Sciatic nerve (tissue), 2 donors: ENCODE measurements at regions not wholly inside any gene's neighbourhood (a gene's known extent, or its start where the extent isn't known, plus 50 kb on each side); places are given as distances from the start of the nearest gene placed in this dataset.
"Not testable (repeated sequence)": the region's sequence is repeated elsewhere in the genome, so short reads cannot be mapped to it uniquely, and the experiment has no call there.

Experiments
- ATAC-seq: fragments of 200-7000 bp; cut with Tn5 transposase; one replicate; pipeline ENCODE4 v1.9.1; 2020; ENCODE audit warnings: mild to moderate bottlenecking, moderate library complexity
- DNase-seq: peaks from one replicate; pipeline ENCODE4 v3.0.0-alpha.2; 2020; ENCODE audit warnings: low spot score
- intact Hi-C: fragments of 100-400 bp; cut with DNase I; formaldehyde crosslinking; loops from one replicate; pipeline ENCODE4 v1.14.2; 2022
- donor health status: DM: no; HTN: no; CAD: no.
- donor health status: DM: no; HTN: no; CAD: no.

- DNase-seq (no peak), ATAC-seq (no peak)
- intact Hi-C loops = no loop called here
Observed at GRCh38 chr3:137282871-137283270, 325.1 kb downstream of the IL20RB start.

DNA sequence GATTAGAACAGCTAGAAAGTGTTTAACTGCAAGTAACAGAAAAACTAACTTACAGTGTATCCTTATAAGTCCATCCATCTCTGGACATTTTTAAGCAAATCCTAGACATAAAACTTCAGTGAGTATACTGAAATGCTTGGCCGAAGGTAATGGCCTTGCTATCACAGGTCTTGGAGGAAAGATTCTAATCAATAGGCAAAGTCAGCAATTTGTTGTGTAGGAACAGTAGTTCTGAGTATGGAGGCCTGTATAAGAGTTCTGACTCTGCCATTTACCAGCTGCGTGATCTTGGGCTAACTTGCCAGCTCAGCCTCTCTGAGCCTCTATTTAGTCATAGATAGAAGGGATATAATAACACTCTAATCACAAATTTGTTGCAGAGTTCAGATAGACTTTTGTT is 328.1 kb downstream of the IL20RB start:
- no peak for ATAC-seq
- no peak for DNase-seq
- intact Hi-C loops = no loop called here

GRCh38 chr3:137293086-137293485 is 335.3 kb downstream of the IL20RB start:
- no peak for ATAC-seq
- intact Hi-C loops = no loop called here
- DNase-seq = no peak

DNA sequence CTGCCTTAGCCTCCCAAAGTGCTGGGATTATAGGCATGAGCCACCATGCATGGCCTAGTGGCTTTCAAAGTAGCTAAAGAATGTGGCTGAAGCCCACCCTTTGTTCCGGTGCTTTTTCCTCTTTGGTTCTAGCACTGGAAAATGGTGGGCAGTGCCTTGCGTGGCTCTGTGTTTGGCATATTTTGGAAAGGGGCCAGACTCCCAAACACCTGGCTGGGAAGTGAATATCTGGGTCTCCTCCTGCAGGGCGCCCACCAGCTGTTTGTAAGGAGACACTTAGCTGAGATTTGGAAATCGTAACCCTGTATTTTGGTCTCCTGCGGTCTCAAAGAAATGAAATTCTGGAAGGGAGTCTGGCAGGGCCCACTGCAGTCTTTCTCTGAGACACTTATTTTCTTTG is 336.4 kb downstream of the IL20RB start:
- intact Hi-C loops = no loop called here
- DNase-seq (no peak), ATAC-seq (no peak)

DNA sequence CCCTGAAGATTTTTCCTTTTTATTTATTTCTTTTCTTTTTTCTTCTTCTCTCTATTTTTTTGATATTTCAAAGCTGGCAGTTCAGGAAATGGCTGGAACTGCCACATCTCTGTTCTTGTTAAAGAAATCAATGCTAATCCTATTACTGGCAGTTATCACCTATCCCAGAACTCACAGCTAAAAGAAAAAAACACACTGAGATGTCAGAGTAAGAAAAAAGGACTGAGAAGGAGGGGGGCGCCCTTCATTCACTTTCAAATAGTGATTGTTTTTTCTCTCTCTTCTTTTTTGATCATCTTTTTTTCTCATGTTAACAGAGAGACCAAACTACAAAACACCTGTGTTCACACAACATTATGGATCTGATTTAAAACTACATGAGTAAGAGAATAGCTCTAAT is 337.1 kb downstream of the IL20RB start:
- intact Hi-C loops = no loop called here
- ATAC-seq (no peak), DNase-seq (no peak)

DNA sequence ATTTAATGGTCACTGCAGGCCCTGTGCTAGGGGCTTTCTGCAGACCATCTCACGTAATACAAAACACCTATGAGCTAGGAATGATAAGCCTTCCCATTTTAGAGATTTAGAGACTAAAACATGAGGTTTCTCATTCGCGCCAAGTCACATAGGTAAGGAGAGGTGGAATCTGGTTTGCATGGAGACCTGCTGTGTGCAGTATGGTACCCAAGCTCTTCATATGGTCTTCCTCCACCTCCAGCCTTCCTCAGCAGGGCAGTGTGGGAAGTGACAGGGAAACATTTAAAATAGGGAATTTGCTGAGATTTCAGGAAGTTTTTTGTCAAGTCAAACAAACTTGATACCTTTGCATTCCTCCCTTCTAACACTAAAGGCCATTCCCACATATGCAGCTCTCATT is 337.6 kb downstream of the IL20RB start:
- intact Hi-C loops = no loop called here
- ATAC-seq (no peak), DNase-seq (no peak)

- ATAC-seq (no peak), DNase-seq (no peak)
- intact Hi-C loops = no loop called here
Observed at GRCh38 chr3:137296116-137296515, 338.3 kb downstream of the IL20RB start.

DNA sequence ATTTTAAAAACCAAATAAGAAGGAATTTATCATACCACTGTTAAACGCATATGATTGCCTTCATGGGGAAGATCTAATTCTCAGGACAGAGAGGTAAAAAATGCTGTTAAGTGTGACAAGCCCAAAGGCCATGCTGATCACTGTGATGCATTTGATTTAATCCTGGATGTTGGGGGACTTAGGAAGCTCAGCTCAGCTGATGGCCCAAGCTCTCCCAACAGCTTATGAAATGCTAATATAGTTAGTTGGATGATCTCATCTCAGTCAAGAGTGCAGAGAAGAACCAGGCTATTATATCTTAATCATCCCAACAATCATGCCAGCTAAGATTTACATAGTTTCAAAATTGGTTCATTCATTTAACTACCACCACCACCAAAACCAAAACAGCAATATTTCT is 340.0 kb downstream of the IL20RB start:
- no peak for DNase-seq
- no peak for ATAC-seq
- intact Hi-C loops = no loop called here

DNA sequence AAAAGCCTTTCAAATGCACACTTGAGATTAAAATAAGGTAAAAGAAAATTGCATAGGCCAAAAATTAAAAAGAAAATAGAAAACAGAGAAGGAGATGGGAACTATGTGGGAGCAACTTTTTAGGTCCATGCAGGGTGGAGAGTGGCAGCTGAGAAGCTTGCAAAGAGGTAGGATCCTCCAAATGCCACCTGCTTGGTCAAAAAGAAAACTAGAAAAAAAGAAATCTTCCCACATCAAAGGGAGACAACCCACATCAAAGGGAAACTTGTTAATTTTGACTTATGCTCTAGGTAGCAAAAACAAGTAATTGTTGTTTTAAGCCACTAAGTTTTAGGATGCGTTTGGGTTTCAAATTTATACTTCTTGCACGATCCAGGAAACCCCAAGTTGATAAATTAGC is 342.9 kb downstream of the IL20RB start:
- intact Hi-C loops = no loop called here
- DNase-seq (no peak), ATAC-seq (no peak)

DNA sequence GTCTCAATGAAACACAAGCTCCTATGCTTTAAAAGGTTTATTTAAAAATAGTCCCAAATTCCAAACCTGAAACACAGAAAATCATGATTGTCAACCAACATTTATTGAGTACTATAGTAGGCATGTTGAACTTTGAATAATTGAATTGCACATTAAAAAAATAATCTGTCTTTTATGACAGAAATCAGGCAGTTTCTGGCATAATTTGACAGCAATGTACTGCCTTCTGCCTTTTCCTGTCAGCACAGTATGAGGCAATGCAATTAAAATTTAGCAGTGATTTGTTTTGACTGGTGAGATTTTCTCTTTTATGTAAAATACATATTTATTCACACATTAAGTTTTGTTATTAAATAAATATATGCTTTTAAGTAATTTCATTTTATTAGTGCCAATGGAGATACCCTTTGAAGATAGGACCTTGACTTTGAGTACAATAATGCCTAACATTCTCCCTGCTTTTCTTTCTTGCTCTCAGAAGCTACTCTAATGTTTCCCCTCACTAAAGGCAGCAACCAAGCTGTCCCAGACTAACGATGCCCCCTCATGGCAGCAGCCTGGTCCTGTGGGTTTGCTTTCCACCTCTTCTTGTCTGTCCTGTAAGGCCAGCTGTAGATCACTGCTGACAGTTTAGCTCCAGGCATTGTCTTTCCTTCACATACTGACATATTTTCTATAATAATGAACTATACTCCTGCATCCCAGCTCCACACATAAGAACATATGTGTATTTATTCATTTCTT is 346.7 kb downstream of the IL20RB start:
- intact Hi-C loops = no loop called here
- DNase-seq = no peak

DNA sequence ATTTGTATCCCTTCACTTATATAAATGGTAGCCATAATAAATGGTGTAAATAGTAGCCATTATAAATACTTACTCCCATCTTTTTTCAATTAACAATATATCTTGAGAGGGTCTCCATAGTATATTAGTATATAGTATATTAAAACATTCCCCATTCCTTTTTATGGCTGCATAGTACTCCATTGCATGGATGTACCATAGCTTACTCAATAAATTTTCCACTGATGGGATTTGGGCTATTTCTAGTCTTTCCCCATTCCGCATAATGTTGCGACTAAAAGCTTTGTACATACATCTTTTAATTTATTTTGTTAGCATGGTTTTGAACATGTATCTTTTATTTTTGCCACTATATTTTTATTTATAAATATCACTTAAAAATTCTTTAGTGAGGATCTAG is 366.3 kb downstream of the IL20RB start:
- ATAC-seq (no peak), DNase-seq (no peak)
- intact Hi-C loops = no loop called here

More for the DNA sequence above, 346.7 kb downstream of the IL20RB start:
- ATAC-seq = no peak

DNA sequence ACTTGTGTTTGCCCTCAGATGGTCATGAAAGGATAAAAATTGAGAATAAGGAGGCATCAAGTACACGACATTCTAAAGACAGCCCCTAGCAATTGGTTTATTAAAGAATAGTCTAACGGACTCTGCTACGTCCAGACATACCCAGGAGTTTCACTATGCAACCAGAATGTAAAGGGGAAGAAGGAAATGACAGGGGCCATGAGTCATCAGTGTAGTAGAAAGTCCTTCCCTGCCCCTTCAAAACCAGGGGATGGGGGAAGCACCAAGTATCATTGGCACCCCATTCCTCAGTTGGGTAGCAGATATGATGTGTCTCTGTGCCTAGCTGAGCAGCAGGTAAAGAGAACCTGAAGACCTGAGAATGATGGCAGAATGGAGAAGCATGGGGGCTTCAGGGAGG is 367.4 kb downstream of the IL20RB start:
- ATAC-seq = no peak
- intact Hi-C loops = no loop called here
- DNase-seq = no peak

GRCh38 chr3:137325934-137326333 is 368.2 kb downstream of the IL20RB start:
- no peak for DNase-seq
- intact Hi-C loops = no loop called here
- ATAC-seq = no peak

DNA sequence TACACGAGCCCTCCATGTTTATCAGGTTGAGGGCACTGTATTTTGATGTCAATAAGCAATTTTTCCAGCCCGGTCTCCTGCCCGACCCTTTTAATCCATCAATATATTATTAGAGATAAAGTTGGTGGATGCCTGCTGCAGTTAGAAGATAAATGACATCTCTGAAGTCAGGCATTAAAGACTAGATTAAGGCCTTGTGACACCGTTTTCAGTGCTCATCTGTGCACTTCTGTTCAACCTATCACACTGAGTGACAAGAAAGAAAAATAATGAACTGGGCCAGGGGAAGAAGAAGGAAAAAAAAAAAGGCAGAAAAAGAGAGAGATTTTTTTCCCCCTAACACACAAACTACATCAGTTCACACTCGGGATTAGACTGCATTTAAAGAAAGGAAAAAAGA is 371.8 kb downstream of the IL20RB start:
- DNase-seq (no peak), ATAC-seq (no peak)
- intact Hi-C loops = no loop called here

- intact Hi-C loops = no loop called here
- ATAC-seq = no peak
- no peak for DNase-seq
Observed at GRCh38 chr3:137330246-137330645, 372.5 kb downstream of the IL20RB start.

DNA sequence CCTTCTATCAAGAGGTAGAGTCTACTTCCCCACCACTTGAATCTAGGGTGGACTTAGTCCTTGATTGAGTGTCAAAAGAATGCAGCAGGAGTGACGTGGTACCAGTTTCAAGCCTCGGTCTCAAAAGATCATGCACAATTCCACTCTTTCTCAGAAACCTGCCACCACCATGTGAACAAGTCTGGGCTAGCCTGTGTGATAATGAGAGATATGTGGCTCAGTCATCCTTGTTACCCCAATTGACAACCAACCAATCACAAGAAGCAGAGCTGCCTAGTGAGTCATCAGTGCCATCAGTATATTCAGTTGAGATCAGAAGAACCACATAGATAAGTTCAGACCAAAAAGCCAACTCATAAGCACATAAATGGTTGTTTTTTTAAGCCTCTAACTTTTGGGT is 374.5 kb downstream of the IL20RB start:
- intact Hi-C loops = no loop called here
- ATAC-seq = no peak
- DNase-seq = no peak

- DNase-seq (no peak), ATAC-seq (no peak)
- intact Hi-C loops = no loop called here
Observed at GRCh38 chr3:137335478-137335877, 377.7 kb downstream of the IL20RB start.

DNA sequence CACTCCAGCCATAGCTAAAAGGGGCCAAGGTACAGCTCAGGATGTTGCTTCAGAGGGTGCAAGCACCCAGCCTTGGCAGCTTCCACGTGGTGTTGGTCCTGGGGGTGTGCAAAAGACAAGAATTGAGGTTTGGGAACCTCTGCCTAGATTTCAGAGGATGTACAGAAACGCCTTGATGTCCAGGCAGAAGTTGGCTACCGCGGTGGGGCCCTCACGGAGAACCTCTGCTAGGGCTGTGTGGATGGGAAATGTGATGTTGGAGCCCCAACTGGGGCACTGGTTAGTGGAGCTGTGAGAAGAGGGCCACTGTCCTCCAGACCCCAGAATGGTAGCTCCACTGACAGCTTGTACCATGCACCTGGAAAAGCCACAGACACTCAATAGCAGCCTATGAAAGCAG is 380.6 kb downstream of the IL20RB start:
- intact Hi-C loops, DNase-seq, ATAC-seq: not testable (repeated sequence)

DNA sequence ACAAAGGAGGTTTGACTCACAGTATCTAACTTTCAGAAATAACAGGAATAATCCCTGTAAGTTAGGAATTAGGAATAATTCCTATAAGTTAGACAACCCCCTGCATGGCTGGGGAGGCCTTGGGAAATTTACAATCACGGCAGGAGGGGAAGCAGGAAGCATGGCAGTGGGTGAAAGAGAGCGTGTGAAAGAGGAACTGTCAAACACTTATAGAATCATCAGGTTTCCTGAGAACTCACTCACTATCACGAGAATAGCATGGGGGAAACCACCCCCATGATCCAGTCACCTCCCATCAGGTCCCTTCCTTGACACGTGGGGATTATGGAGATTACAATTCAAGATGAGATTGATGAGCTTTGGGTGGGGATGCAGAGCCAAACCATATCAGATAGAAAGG is 385.5 kb downstream of the IL20RB start:
- DNase-seq (no peak), ATAC-seq (no peak)
- intact Hi-C loops = no loop called here

- DNase-seq (no peak), ATAC-seq (no peak)
- intact Hi-C loops = no loop called here
Observed at GRCh38 chr3:137347132-137347531, 389.3 kb downstream of the IL20RB start.

GRCh38 chr3:137347817-137348368 is 390.1 kb downstream of the IL20RB start:
- no peak for DNase-seq
- ATAC-seq = no peak
- intact Hi-C loops = no loop called here
